HCT116 (cell line): ENCODE measurements at regions not wholly inside any gene's neighbourhood (a gene's known extent, or its start where the extent isn't known, plus 50 kb on each side); places are given as distances from the start of the nearest gene placed in this dataset.

ENCODE experiments used
- ATAC-seq: fragments of 200-7000 bp; cut with Tn5 transposase; 2 replicates; pipeline ENCODE4 v1.9.1; 2020; ENCODE audit warnings: mild to moderate bottlenecking, moderate library complexity
- BruUV-seq: library from RNA; stranded (reverse); fragments of 400-500 nt; replicated peaks from 2 replicates; lab custom pipeline; 2021; lab: Mats Ljungman, UMichigan
- CTCF ChIA-PET: fragments of 300-600 bp; sonication (Branson Sonifier 250); formaldehyde crosslinking; loops from one replicate; lab custom pipeline; 2021; ENCODE audit warnings: antibody characterized with exemption; lab: Charles Lee
- POLR2A ChIA-PET: fragments of 300-600, 350-600 bp; sonication (Branson Sonifier 250); formaldehyde crosslinking; loops from one replicate; lab custom pipeline; 2021; ENCODE audit warnings: antibody characterized with exemption; lab: Charles Lee
- RAD21 ChIA-PET, 2 experiments: fragments of 300-600 bp; sonication (Branson Sonifier 250); formaldehyde crosslinking; loops; one replicate each; lab custom pipeline; 2023; ENCODE audit warnings: low total read pairs in 2 of 2; ENCODE audit not compliant: uncharacterized antibody in 2 of 2, unreplicated experiment in 2 of 2, low non-redundant PET in 1 of 2; lab: Charles Lee
- DNase-seq: peaks from one replicate; pipeline ENCODE4 v3.0.0-alpha.2; 2010; ENCODE audit warnings: low read depth, low spot score
- H2AFZ ChIP-seq: fragments of 200-600 bp; shearing (Covaris generic), sonication (generic); 2 replicates; pipeline ENCODE4 v1.6.1; 2017; ENCODE audit warnings: low read depth, mixed run types, mixed read lengths, antibody characterized with exemption, low read length; ENCODE audit not compliant: poor library complexity, severe bottlenecking
- H3K27ac ChIP-seq: 2 replicates; pipeline ENCODE4 v1.5.1; 2012; ENCODE audit warnings: low read depth, low read length
- H3K27me3 ChIP-seq: fragments of 200-600 bp; sonication (generic); 2 replicates; pipeline ENCODE4 v1.6.1; 2016; ENCODE audit warnings: mixed run types, low read length, mixed read lengths; ENCODE audit not compliant: insufficient read depth
- H3K36me3 ChIP-seq, 2 experiments: fragments of 200-500 bp in 1 of 2; fragments of 200-600 bp in 1 of 2; sonication (Bioruptor generic) in 1 of 2; sonication (generic) in 1 of 2; 2 replicates each; pipeline versions ENCODE4 v1.5.1 to v1.6.1; 2014 to 2016; ENCODE audit warnings: low read length in 2 of 2, inconsistent platforms in 1 of 2, mixed read lengths in 1 of 2, mixed run types in 1 of 2; ENCODE audit not compliant: insufficient read depth in 2 of 2, control insufficient read depth in 1 of 2
- H3K4me1 ChIP-seq, 2 experiments: fragments of 200-600 bp in 1 of 2; sonication (generic) in 1 of 2; 2 replicates each; pipeline versions ENCODE4 v1.5.1 to v1.6.1; 2012 to 2017; ENCODE audit warnings: low read length in 2 of 2, inconsistent platforms in 1 of 2, mild to moderate bottlenecking in 1 of 2, mixed read lengths in 1 of 2, mixed run types in 1 of 2, moderate library complexity in 1 of 2; ENCODE audit not compliant: insufficient read depth in 2 of 2, control insufficient read depth in 1 of 2
- H3K4me2 ChIP-seq: fragments of 200-600 bp; sonication (generic); 2 replicates; pipeline ENCODE4 v1.6.1; 2017; ENCODE audit warnings: mixed run types, low read length, mixed read lengths
- H3K4me3 ChIP-seq, 2 experiments: fragments of 200-600 bp in 1 of 2; sonication (generic) in 1 of 2; replicated peaks in 1 of 2; 2 replicates each; pipeline ENCODE4 v1.5.1; 2011 to 2016; ENCODE audit warnings: low read length in 2 of 2, control low read depth in 1 of 2, low read depth in 1 of 2, mild to moderate bottlenecking in 1 of 2, mixed read lengths in 1 of 2, mixed run types in 1 of 2
- H3K79me2 ChIP-seq: fragments of 200-600 bp; sonication (generic); 2 replicates; pipeline ENCODE4 v1.6.1; 2017; ENCODE audit warnings: mild to moderate bottlenecking, mixed run types, low read length, moderate library complexity, mixed read lengths; ENCODE audit not compliant: insufficient read depth
- H3K9ac ChIP-seq: fragments of 200-600 bp; sonication (generic); 2 replicates; pipeline ENCODE4 v1.6.1; 2016; ENCODE audit warnings: low read length, mixed read lengths
- H3K9me2 ChIP-seq: fragments of 200-600 bp; sonication (generic), shearing (Covaris generic); 2 replicates; pipeline ENCODE4 v1.6.1; 2017; ENCODE audit warnings: mixed run types, mild to moderate bottlenecking, moderate library complexity; ENCODE audit not compliant: insufficient read depth
- H3K9me3 ChIP-seq, 2 experiments: fragments of 200-500 bp in 1 of 2; fragments of 200-600 bp in 1 of 2; sonication (Bioruptor generic) in 1 of 2; sonication (generic) in 1 of 2; 2 replicates each; pipeline ENCODE4 v1.6.1; 2014 to 2017; ENCODE audit warnings: low read length in 2 of 2, mixed read lengths in 2 of 2, inconsistent platforms in 1 of 2, low read depth in 1 of 2, mild to moderate bottlenecking in 1 of 2, mixed run types in 1 of 2, moderate library complexity in 1 of 2; ENCODE audit not compliant: control insufficient read depth in 1 of 2, insufficient read depth in 1 of 2
- H4K20me1 ChIP-seq: fragments of 200-600 bp; sonication (generic), shearing (Covaris generic); 2 replicates; pipeline ENCODE4 v1.6.1; 2017; ENCODE audit warnings: mixed run types, mild to moderate bottlenecking, moderate library complexity; ENCODE audit not compliant: insufficient read depth
- CBX3 ChIP-seq: IDR thresholded peaks from 2 replicates; pipeline ENCODE4 v1.6.1; 2012; ENCODE audit warnings: low read depth
- CEBPB ChIP-seq: IDR thresholded peaks from 2 replicates; pipeline ENCODE4 v1.6.1; 2012; ENCODE audit warnings: low read depth
- EGR1 ChIP-seq: IDR thresholded peaks from 2 replicates; pipeline ENCODE4 v1.6.1; 2012; ENCODE audit warnings: low read depth
- ELF1 ChIP-seq: IDR thresholded peaks from 2 replicates; pipeline ENCODE4 v1.6.1; 2012; ENCODE audit warnings: low read depth, borderline replicate concordance
- EZH2 ChIP-seq: fragments of 200-600 bp; sonication (generic); IDR thresholded peaks from 2 replicates; pipeline ENCODE4 v1.6.1; 2017; ENCODE audit warnings: antibody characterized with exemption, mixed run types
- FOSL1 ChIP-seq: IDR thresholded peaks from 2 replicates; pipeline ENCODE4 v1.6.1; 2012; ENCODE audit warnings: low read depth
- JUND ChIP-seq: IDR thresholded peaks from 2 replicates; pipeline ENCODE4 v1.6.1; 2012
- POLR2A ChIP-seq: IDR thresholded peaks from 2 replicates; pipeline ENCODE4 v1.7.0; 2011; ENCODE audit warnings: borderline replicate concordance; ENCODE audit not compliant: insufficient read depth, insufficient read length; ENCODE audit errors: extremely low read depth
- POLR2AphosphoS5 ChIP-seq: IDR thresholded peaks from 2 replicates; pipeline ENCODE4 v1.6.1; 2011; ENCODE audit warnings: mild to moderate bottlenecking, low read depth, low read length, moderate library complexity
- SIN3A ChIP-seq: IDR thresholded peaks from 2 replicates; pipeline ENCODE4 v1.6.1; 2012; ENCODE audit warnings: low read depth
- SP1 ChIP-seq: IDR thresholded peaks from 2 replicates; pipeline ENCODE4 v1.6.1; 2012; ENCODE audit warnings: low read depth
- SRF ChIP-seq: IDR thresholded peaks from 2 replicates; pipeline ENCODE4 v1.6.1; 2012; ENCODE audit warnings: low read depth
- TCF7L2 ChIP-seq: IDR thresholded peaks from 2 replicates; pipeline ENCODE4 v1.7.0; 2011; ENCODE audit warnings: borderline replicate concordance, inconsistent platforms; ENCODE audit not compliant: insufficient read depth, insufficient read length; ENCODE audit errors: extremely low read depth
- ZFX ChIP-seq: fragments of 450-650 bp; IDR thresholded peaks from 2 replicates; pipeline ENCODE4 v1.6.1; 2017
- ZNF274 ChIP-seq: fragments of 200-500 bp; sonication (Bioruptor generic); IDR thresholded peaks from 2 replicates; pipeline ENCODE4 v1.6.1; 2014; ENCODE audit warnings: mild to moderate bottlenecking, low read depth, low read length, inconsistent platforms
- intact Hi-C: fragments of 100-400 bp; cut with micrococcal nuclease; formaldehyde crosslinking; loops from 2 replicates; pipeline ENCODE4 v1.10.0; 2022
- TF ChIP-seq, protein P1 (sequence below): IDR thresholded peaks from 2 replicates; pipeline ENCODE4 v1.6.1; 2012
- TF ChIP-seq, protein P2 (sequence below): IDR thresholded peaks from 2 replicates; pipeline ENCODE4 v1.6.1; 2012
- TF ChIP-seq, protein P3 (sequence below): IDR thresholded peaks from 2 replicates; pipeline ENCODE4 v1.6.1; 2011; ENCODE audit warnings: mild to moderate bottlenecking, low read length, moderate library complexity; ENCODE audit not compliant: insufficient replicate concordance; ENCODE audit errors: extremely low read depth
- TF ChIP-seq, protein P4 (sequence below): IDR thresholded peaks from 2 replicates; pipeline ENCODE4 v1.6.1; 2012; ENCODE audit warnings: low read depth

DNA sequence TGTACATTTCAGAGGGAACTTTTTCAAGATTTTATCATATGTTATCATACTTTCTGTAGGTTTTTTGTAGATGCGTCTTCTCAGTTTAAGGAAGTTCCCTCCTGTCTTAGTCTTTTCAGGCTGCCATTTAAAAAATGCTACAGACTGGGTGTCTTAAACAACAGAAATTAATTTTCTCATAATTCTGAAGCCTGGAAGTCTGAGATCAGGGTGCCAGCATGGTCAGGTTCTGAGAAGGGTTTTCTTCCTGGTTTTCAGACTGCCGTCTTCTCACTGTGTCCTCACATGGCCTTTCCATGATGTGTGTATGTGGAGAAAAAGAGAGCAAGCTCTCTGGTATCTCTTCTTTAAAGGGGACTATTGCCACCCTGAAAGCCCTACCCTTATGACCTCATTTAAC is 189.9 kb upstream of the SOX2 start:
- no peak for ATAC-seq
- Histone ChIP-seq H3K4me3 (no peak overlapping the region), H3K9me2 (no peaks in the 10 kb centered on the region), H2AFZ (no peak overlapping the region), H3K27me3 (peaks cover 13% of the 10 kb centered on the region; the same call in 1 of the 2 replicates), H3K4me1 (no peaks in the 10 kb centered on the region), H3K9ac (no peak overlapping the region), H3K27ac (no peak overlapping the region), H3K36me3 (no peaks in the 10 kb centered on the region), H3K9me3 (no peaks in the 10 kb centered on the region), H3K79me2 (no peaks in the 10 kb centered on the region), H3K4me2 (no peak overlapping the region), H4K20me1 (no peaks in the 10 kb centered on the region)
- BruUV-seq: no TSS peak
- ChIA-PET POLR2A (no interaction called here), CTCF (no interaction called here), RAD21 (no interaction called here)
- no peak for TF ChIP-seq JUND
- no peak for TF ChIP-seq EGR1
- no peak for TF ChIP-seq SIN3A
- TF ChIP-seq SP1: no peak
- no peak for TF ChIP-seq POLR2A
- no peak for TF ChIP-seq POLR2AphosphoS5
- TF ChIP-seq CEBPB: no peak
- no peak for TF ChIP-seq SRF
- TF ChIP-seq TCF7L2: no peak
- TF ChIP-seq EZH2: no peak
- no peak for TF ChIP-seq ZNF274
- TF ChIP-seq, protein P1, sequence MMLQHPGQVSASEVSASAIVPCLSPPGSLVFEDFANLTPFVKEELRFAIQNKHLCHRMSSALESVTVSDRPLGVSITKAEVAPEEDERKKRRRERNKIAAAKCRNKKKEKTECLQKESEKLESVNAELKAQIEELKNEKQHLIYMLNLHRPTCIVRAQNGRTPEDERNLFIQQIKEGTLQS: no peak
- TF ChIP-seq, protein P2, sequence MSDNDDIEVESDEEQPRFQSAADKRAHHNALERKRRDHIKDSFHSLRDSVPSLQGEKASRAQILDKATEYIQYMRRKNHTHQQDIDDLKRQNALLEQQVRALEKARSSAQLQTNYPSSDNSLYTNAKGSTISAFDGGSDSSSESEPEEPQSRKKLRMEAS: no peak
- no peak for TF ChIP-seq ZFX
- no peak for TF ChIP-seq FOSL1
- DNase-seq: no peak
- intact Hi-C loops: no loop called here

DNA sequence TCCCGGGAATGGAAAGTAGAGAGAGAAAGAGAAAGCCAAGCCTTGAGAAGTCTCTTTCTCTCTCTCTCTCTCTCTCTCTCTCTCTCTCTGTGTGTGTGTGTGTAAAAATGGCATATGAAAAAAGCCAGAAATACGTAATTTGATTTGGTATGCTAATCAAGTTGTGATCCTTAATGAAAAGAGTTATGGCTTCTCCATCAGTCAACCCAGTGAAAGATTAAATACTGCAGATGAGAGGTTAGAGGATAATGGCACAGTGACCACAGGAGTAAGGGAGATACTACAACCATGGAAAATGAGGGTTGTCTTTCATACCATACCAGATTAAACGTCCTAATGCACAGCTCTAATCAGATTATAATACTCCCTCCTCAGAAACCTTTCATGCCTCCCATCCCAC is 193.5 kb upstream of the SOX2 start:
- peaks cover 13% of the 10 kb centered on the region; the same call in 1 of the 2 replicates for H3K27me3 ChIP-seq
- ATAC-seq (no peak), DNase-seq (no peak)
- RAD21 ChIA-PET: no interaction called here
- intact Hi-C loops: no loop called here
- H3K4me2 ChIP-seq: no peak overlapping the region
- no peak overlapping the region for H3K9ac ChIP-seq
- no peaks in the 10 kb centered on the region for H3K79me2 ChIP-seq
- no TSS peak for BruUV-seq
- H2AFZ ChIP-seq: no peak overlapping the region
- no peaks in the 10 kb centered on the region for H3K36me3 ChIP-seq
- POLR2A ChIA-PET: no interaction called here
- no peak overlapping the region for H3K4me3 ChIP-seq
- H3K4me1 ChIP-seq: no peaks in the 10 kb centered on the region
- no peaks in the 10 kb centered on the region for H3K9me2 ChIP-seq
- CTCF ChIA-PET: no interaction called here
- H4K20me1 ChIP-seq: no peaks in the 10 kb centered on the region
- H3K27ac ChIP-seq: no peak overlapping the region
- H3K9me3 ChIP-seq: no peaks in the 10 kb centered on the region
- TF ChIP-seq CBX3 (no peak), FOSL1 (no peak), ELF1 (no peak)
- TF ChIP-seq, protein P3, sequence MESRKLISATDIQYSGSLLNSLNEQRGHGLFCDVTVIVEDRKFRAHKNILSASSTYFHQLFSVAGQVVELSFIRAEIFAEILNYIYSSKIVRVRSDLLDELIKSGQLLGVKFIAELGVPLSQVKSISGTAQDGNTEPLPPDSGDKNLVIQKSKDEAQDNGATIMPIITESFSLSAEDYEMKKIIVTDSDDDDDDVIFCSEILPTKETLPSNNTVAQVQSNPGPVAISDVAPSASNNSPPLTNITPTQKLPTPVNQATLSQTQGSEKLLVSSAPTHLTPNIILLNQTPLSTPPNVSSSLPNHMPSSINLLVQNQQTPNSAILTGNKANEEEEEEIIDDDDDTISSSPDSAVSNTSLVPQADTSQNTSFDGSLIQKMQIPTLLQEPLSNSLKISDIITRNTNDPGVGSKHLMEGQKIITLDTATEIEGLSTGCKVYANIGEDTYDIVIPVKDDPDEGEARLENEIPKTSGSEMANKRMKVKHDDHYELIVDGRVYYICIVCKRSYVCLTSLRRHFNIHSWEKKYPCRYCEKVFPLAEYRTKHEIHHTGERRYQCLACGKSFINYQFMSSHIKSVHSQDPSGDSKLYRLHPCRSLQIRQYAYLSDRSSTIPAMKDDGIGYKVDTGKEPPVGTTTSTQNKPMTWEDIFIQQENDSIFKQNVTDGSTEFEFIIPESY: no peak
- TF ChIP-seq, protein P1: no peak
- TF ChIP-seq, protein P4, sequence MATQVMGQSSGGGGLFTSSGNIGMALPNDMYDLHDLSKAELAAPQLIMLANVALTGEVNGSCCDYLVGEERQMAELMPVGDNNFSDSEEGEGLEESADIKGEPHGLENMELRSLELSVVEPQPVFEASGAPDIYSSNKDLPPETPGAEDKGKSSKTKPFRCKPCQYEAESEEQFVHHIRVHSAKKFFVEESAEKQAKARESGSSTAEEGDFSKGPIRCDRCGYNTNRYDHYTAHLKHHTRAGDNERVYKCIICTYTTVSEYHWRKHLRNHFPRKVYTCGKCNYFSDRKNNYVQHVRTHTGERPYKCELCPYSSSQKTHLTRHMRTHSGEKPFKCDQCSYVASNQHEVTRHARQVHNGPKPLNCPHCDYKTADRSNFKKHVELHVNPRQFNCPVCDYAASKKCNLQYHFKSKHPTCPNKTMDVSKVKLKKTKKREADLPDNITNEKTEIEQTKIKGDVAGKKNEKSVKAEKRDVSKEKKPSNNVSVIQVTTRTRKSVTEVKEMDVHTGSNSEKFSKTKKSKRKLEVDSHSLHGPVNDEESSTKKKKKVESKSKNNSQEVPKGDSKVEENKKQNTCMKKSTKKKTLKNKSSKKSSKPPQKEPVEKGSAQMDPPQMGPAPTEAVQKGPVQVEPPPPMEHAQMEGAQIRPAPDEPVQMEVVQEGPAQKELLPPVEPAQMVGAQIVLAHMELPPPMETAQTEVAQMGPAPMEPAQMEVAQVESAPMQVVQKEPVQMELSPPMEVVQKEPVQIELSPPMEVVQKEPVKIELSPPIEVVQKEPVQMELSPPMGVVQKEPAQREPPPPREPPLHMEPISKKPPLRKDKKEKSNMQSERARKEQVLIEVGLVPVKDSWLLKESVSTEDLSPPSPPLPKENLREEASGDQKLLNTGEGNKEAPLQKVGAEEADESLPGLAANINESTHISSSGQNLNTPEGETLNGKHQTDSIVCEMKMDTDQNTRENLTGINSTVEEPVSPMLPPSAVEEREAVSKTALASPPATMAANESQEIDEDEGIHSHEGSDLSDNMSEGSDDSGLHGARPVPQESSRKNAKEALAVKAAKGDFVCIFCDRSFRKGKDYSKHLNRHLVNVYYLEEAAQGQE: no peak
